T-helper 1 cell treated with Interleukin-12 subunit alpha and Interleukin-12 subunit beta and Interleukin-4 antibody, amounts not matched to agents 30 μg/mL and 1 μg/mL, for 36 hours (primary cell): ENCODE measurements at regions not wholly inside any gene's neighbourhood (a gene's known extent, or its start where the extent isn't known, plus 50 kb on each side); places are given as distances from the start of the nearest gene placed in this dataset.

ENCODE experiments used
- H3K27ac Mint-ChIP-seq: one replicate; pipeline ENCODE4 v1.8.0; 2021; ENCODE audit warnings: mild to moderate bottlenecking, mixed read lengths
- H3K27me3 Mint-ChIP-seq: one replicate; pipeline ENCODE4 v1.8.0; 2021; ENCODE audit warnings: low read depth, mixed read lengths
- H3K36me3 Mint-ChIP-seq: one replicate; pipeline ENCODE4 v1.8.0; 2021; ENCODE audit warnings: low read depth, mixed read lengths
- H3K4me1 Mint-ChIP-seq: one replicate; pipeline ENCODE4 v1.8.0; 2021; ENCODE audit warnings: low read depth, mixed read lengths
- H3K4me3 Mint-ChIP-seq: one replicate; pipeline ENCODE4 v1.8.0; 2021; ENCODE audit warnings: mild to moderate bottlenecking, moderate library complexity, mixed read lengths
- H3K9me3 Mint-ChIP-seq: one replicate; pipeline ENCODE4 v1.8.0; 2021; ENCODE audit warnings: mixed read lengths

DNA sequence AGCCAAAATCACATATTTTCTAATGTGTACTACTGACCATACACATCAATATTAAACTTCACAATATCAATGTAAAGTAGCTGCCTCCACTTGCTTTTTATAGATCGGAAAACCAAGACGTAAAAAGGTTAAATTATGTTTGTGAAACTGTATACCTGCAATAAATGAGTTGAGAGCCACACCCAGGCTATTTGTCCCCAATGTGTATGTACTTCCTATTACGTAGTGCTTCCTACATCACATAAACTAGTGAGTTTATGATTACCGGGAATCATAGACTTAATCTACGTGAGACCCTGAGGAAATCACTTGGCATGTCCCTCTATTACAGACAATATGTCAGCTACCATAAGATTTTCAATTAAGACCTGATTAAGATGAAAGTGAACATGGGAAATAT, 903.4 kb downstream of the RAB28 start:
- H3K27ac Mint-ChIP-seq: no peak overlapping the region
- H3K9me3 Mint-ChIP-seq: no peaks in the 10 kb centered on the region
- H3K36me3 Mint-ChIP-seq: no peaks in the 10 kb centered on the region
- no peaks in the 10 kb centered on the region for H3K27me3 Mint-ChIP-seq
- no peaks in the 10 kb centered on the region for H3K4me1 Mint-ChIP-seq
- no peak overlapping the region for H3K4me3 Mint-ChIP-seq

DNA sequence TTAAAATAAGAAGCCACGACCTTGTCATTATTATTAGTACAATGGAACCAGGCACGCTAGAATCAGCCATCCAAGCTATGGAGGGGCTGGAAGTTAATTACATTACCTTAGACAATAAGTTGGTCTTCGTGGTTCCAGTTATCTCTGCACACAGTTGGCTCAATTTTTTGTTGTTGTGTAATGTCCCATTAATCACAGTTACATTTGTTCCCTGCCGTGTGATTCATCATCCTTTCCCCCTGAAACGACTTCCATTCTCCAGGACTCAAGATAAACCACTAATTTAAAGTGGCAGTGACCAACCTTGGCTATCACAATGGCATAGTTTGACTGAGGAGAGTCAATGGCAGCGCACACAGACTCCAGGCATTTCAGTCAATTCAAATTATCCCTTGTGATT, 905.0 kb downstream of the RAB28 start:
- Mint-ChIP-seq H3K4me3 (no peak overlapping the region), H3K27me3 (no peaks in the 10 kb centered on the region), H3K4me1 (no peaks in the 10 kb centered on the region), H3K9me3 (no peaks in the 10 kb centered on the region), H3K36me3 (no peaks in the 10 kb centered on the region), H3K27ac (no peak overlapping the region)

DNA sequence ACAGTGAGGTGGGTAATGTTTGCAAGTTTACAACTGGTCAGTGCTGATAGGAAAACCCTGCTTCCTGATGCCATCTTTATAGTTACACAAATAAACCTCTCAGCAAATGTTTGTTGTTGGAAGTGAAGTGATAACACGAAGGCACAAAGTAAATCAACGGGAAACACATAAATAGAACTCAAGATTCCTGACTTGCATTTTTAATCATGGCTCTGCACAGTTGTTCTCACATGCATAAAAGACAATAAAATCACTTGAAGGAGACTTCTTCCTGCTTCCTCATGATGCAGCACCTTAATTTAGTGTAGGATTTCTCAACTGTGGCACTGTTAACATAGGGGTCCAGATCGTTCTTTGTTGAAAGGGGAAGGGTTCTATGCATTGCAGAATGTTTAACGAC, 907.7 kb downstream of the RAB28 start:
- Mint-ChIP-seq H3K36me3 (no peaks in the 10 kb centered on the region), H3K9me3 (no peaks in the 10 kb centered on the region), H3K27me3 (no peaks in the 10 kb centered on the region), H3K4me1 (no peaks in the 10 kb centered on the region), H3K27ac (no peak overlapping the region), H3K4me3 (no peak overlapping the region)

- H3K36me3 Mint-ChIP-seq: no peaks in the 10 kb centered on the region
- H3K27ac Mint-ChIP-seq: no peak overlapping the region
Observed at GRCh38 chr4:12573716-12574115, 910.4 kb downstream of the RAB28 start.

GRCh38 chr4:12562476-12563140, 921.5 kb downstream of the RAB28 start:
- Mint-ChIP-seq H3K27ac (no peak overlapping the region), H3K4me3 (no peak overlapping the region), H3K9me3 (peaks cover 3% of the 10 kb centered on the region), H3K27me3 (no peaks in the 10 kb centered on the region), H3K4me1 (no peaks in the 10 kb centered on the region), H3K36me3 (no peaks in the 10 kb centered on the region)

More at GRCh38 chr4:12573716-12574115, 910.4 kb downstream of the RAB28 start:
- Mint-ChIP-seq H3K27me3 (no peaks in the 10 kb centered on the region), H3K4me3 (no peak overlapping the region), H3K9me3 (no peaks in the 10 kb centered on the region), H3K4me1 (no peaks in the 10 kb centered on the region)

DNA sequence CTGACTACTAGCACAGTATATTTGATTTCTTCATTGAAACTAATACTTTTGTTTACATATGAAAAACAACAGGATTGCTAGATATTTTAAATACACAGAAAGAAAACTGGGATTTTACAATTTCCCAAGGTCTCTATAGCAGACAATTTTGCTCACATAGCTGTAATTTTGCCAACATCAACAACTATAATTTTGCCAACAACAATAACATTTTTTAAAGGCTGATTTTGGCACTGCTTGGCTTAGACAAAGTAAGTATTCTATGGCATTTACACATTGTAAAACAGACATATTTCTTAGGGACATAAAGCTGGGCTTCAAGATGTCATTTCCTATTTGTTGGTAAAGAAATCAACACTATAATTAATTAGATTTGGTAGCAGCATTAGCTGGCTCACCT, 922.1 kb downstream of the RAB28 start:
- Mint-ChIP-seq H3K27ac (no peak overlapping the region), H3K27me3 (no peaks in the 10 kb centered on the region), H3K9me3 (peaks cover 6% of the 10 kb centered on the region), H3K4me3 (no peak overlapping the region), H3K4me1 (no peaks in the 10 kb centered on the region), H3K36me3 (no peaks in the 10 kb centered on the region)

DNA sequence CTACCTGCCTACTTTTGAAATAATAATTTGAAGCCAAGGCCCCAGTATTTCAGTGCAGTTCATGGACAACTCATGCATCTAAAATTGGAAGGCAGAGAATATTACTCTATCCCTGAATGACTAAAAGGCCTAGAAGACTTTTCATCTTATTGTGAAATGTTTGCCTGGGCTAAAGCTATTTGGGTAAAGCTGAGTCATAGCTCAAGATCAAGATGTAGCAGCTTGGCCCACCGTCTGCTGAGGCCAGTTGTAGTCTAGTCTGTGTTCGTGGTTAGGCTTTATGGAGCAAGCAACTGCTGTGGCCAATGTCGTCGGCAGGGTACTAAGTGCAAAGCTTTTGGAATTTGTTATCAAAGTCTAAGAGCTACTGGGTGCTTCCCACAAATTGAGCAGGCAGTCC, 929.1 kb downstream of the RAB28 start:
- no peaks in the 10 kb centered on the region for H3K27me3 Mint-ChIP-seq
- no peak overlapping the region for H3K4me3 Mint-ChIP-seq
- H3K27ac Mint-ChIP-seq: no peak overlapping the region
- H3K9me3 Mint-ChIP-seq: peaks cover 14% of the 10 kb centered on the region
- H3K36me3 Mint-ChIP-seq: no peaks in the 10 kb centered on the region
- H3K4me1 Mint-ChIP-seq: no peaks in the 10 kb centered on the region

- no peaks in the 10 kb centered on the region for H3K9me3 Mint-ChIP-seq
- H3K4me3 Mint-ChIP-seq: no peak overlapping the region
- no peaks in the 10 kb centered on the region for H3K4me1 Mint-ChIP-seq
- no peaks in the 10 kb centered on the region for H3K36me3 Mint-ChIP-seq
- H3K27ac Mint-ChIP-seq: no peak overlapping the region
- no peaks in the 10 kb centered on the region for H3K27me3 Mint-ChIP-seq
Observed at GRCh38 chr4:12548678-12549077, 935.5 kb downstream of the RAB28 start.

DNA sequence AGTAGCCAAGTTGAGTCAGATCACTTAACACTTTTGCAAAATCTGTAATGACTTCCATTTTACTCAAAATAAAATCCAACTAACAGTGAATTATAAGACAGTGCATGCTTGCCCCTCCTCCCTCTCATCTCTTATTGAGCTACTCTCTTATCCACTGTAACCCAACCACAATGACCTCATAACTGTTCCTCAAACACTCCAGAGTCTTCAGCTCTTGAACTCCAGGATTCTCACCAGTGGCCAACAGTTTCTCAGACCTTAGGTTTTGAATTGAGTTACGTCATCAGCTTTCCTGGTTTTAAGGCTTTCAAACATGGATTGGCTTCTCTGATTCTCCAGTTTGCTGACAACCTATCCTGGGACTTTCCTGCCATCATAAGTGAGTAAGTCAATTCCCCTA, 938.3 kb downstream of the RAB28 start:
- no peak overlapping the region for H3K4me3 Mint-ChIP-seq
- H3K27me3 Mint-ChIP-seq: no peaks in the 10 kb centered on the region
- no peaks in the 10 kb centered on the region for H3K9me3 Mint-ChIP-seq
- no peaks in the 10 kb centered on the region for H3K4me1 Mint-ChIP-seq
- no peaks in the 10 kb centered on the region for H3K36me3 Mint-ChIP-seq
- no peak overlapping the region for H3K27ac Mint-ChIP-seq

- Mint-ChIP-seq H3K9me3 (peaks cover 6% of the 10 kb centered on the region), H3K36me3 (no peaks in the 10 kb centered on the region), H3K4me3 (no peak overlapping the region), H3K27me3 (no peaks in the 10 kb centered on the region), H3K4me1 (no peaks in the 10 kb centered on the region), H3K27ac (no peak overlapping the region)
Observed at GRCh38 chr4:12538162-12538561, 946.0 kb downstream of the RAB28 start.

- Mint-ChIP-seq H3K4me3 (no peak overlapping the region), H3K27me3 (no peaks in the 10 kb centered on the region), H3K36me3 (no peaks in the 10 kb centered on the region), H3K4me1 (no peaks in the 10 kb centered on the region), H3K9me3 (peaks cover 2% of the 10 kb centered on the region), H3K27ac (no peak overlapping the region)
Observed at GRCh38 chr4:12534684-12535083, 949.5 kb downstream of the RAB28 start.

GRCh38 chr4:12519426-12519825, 964.7 kb downstream of the RAB28 start:
- no peak overlapping the region for H3K4me3 Mint-ChIP-seq
- H3K36me3 Mint-ChIP-seq: no peaks in the 10 kb centered on the region
- H3K27me3 Mint-ChIP-seq: no peaks in the 10 kb centered on the region
- no peaks in the 10 kb centered on the region for H3K4me1 Mint-ChIP-seq
- H3K9me3 Mint-ChIP-seq: peaks cover 2% of the 10 kb centered on the region
- H3K27ac Mint-ChIP-seq: no peak overlapping the region

DNA sequence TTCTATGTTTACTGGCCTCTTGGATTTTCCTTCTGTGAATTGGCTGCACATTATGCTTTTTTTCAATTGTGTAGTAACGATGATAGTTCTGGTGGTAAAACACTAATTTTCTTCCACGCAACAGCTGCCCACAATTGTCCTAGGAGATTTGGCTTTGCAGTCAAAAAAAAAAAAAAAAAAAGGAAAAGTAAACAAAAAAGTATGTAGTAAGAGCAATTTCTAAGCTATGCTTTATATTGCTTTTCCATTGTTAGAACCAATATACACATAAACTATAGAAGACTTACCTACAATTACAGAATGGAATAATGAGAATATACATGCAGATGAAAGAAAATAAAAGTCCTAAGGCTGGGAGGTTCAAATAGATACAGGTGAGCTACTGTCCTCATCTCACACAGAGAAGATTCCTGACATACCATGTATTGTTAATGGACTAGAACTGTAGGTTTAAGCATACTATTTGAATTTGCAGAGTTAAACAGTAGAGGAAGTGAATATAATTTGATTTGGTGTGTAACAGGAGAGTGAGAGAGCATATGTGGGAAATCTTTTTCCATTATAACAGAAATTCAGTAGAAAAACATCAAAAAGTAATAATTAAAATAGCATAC, 976.2 kb downstream of the RAB28 start:
- H3K27me3 Mint-ChIP-seq: no peaks in the 10 kb centered on the region
- no peaks in the 10 kb centered on the region for H3K36me3 Mint-ChIP-seq
- no peak overlapping the region for H3K27ac Mint-ChIP-seq
- no peaks in the 10 kb centered on the region for H3K4me1 Mint-ChIP-seq
- no peaks in the 10 kb centered on the region for H3K9me3 Mint-ChIP-seq
- H3K4me3 Mint-ChIP-seq: no peak overlapping the region

DNA sequence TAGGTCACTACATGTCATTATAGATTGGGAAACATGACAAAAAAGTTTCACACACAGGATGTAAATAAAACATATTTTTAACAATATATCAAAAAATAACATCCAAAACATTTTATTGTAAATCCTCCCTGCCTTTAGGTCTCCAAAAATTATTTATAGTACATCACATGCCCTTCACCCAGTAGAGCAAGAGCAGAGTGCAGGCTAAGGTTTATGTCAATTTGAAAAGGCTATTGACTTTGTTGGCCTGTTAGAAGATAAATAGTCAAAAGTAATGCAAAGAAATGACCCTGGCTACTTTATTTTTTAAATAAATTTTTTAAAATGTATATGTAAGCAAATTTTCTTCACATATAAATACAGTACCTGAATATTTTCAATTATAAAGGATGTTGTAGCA, 983.7 kb downstream of the RAB28 start:
- H3K27me3 Mint-ChIP-seq: no peaks in the 10 kb centered on the region
- H3K4me1 Mint-ChIP-seq: no peaks in the 10 kb centered on the region
- H3K4me3 Mint-ChIP-seq: no peak overlapping the region
- H3K27ac Mint-ChIP-seq: no peak overlapping the region
- H3K9me3 Mint-ChIP-seq: no peaks in the 10 kb centered on the region
- H3K36me3 Mint-ChIP-seq: no peaks in the 10 kb centered on the region

DNA sequence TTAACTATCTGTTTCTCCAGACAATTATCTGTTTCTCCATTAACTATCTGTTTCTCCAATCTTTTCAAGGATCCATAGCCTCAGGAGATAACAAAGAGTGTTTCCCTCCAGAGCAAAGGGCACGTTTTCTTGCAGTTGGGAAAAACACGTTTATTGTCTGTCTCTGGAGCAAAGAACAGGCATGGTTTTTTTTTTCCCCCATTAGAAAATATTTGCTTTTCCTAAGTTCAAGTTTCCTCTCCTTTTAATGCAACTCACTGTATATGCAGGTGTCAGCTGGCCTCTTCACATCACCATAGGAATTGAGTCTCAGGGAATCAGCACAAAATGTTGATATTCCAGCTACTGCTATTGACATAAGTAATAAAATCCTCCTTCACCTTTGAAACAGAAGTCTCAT, 984.4 kb downstream of the RAB28 start:
- Mint-ChIP-seq H3K4me1 (no peaks in the 10 kb centered on the region), H3K27ac (no peak overlapping the region), H3K36me3 (no peaks in the 10 kb centered on the region), H3K27me3 (no peaks in the 10 kb centered on the region), H3K9me3 (no peaks in the 10 kb centered on the region), H3K4me3 (no peak overlapping the region)

- no peaks in the 10 kb centered on the region for H3K36me3 Mint-ChIP-seq
- H3K27ac Mint-ChIP-seq: no peak overlapping the region
- no peak overlapping the region for H3K4me3 Mint-ChIP-seq
- peaks cover 2% of the 10 kb centered on the region for H3K9me3 Mint-ChIP-seq
- no peaks in the 10 kb centered on the region for H3K4me1 Mint-ChIP-seq
- H3K27me3 Mint-ChIP-seq: no peaks in the 10 kb centered on the region
Observed at GRCh38 chr4:12495211-12495610, 988.9 kb downstream of the RAB28 start.
